Mucosa of descending colon (tissue), 3 donors: ENCODE measurements at regions not wholly inside any gene's neighbourhood (a gene's known extent, or its start where the extent isn't known, plus 50 kb on each side); places are given as distances from the start of the nearest gene placed in this dataset.

ENCODE experiments used
- ATAC-seq: fragments of 200-7000 bp; cut with Tn5 transposase; one replicate; pipeline ENCODE4 v1.9.1; 2020; ENCODE audit warnings: mild to moderate bottlenecking, moderate library complexity
- DNase-seq, 3 donors: peaks; one replicate each; pipeline ENCODE4 v3.0.0-alpha.2; 2020
- H3K36me3 ChIP-seq: fragments of 200-600 bp; one replicate; pipeline ENCODE4 v1.8.0; 2021; ENCODE audit warnings: low read depth, mild to moderate bottlenecking
- H3K4me1 ChIP-seq: fragments of 200-600 bp; one replicate; pipeline ENCODE4 v1.8.0; 2021; ENCODE audit warnings: low read depth, mild to moderate bottlenecking
- H3K4me3 ChIP-seq: fragments of 200-600 bp; one replicate; pipeline ENCODE4 v1.8.0; 2021; ENCODE audit warnings: mild to moderate bottlenecking
- H3K9me3 ChIP-seq: fragments of 200-600 bp; one replicate; pipeline ENCODE4 v1.8.0; 2021; ENCODE audit warnings: mild to moderate bottlenecking
- CTCF ChIP-seq: fragments of 200-600 bp; IDR thresholded peaks from one replicate; pipeline ENCODE4 v1.8.0; 2022; ENCODE audit warnings: antibody characterized with exemption, mild to moderate bottlenecking
- intact Hi-C, 2 donors: fragments of 100-400 bp; cut with DNase I in 1 of 2; cut with micrococcal nuclease in 1 of 2; formaldehyde crosslinking; loops; one replicate each; pipeline versions ENCODE4 v1.11.0 to v1.11.1; 2022; cut with DNase I, micrococcal nuclease
- donor health status: DM: no; HTN: no; CAD: no; lungs with moderate emphysema.
- donor health status: DM: no; HTN: no; CAD: no.
- donor health status: DM: no; HTN: yes; CAD: no.

GRCh38 chr2:196307775-196308305 lies 136.5 kb upstream of the STK17B start:
- intact Hi-C loops: loop anchor here in 1 of 2 donors (5.0 kb wide), 1 partner anchor 44 kb away; no protein-coding TSS in a partner anchor
- no peaks in the 10 kb centered on the region for H3K4me1 ChIP-seq
- ATAC-seq (no peak), DNase-seq (no peak)
- H3K36me3 ChIP-seq: no peaks in the 10 kb centered on the region
- no peaks in the 10 kb centered on the region for H3K9me3 ChIP-seq
- TF ChIP-seq CTCF: no peak
- H3K4me3 ChIP-seq: no peak overlapping the region

GRCh38 chr2:196309691-196310090 lies 138.3 kb upstream of the STK17B start:
- no peak overlapping the region for H3K4me3 ChIP-seq
- ATAC-seq (no peak), DNase-seq (no peak)
- intact Hi-C loops: loop anchor here in 1 of 2 donors (5.0 kb wide), 1 partner anchor 43 kb away; no protein-coding TSS in a partner anchor
- TF ChIP-seq CTCF: no peak
- no peaks in the 10 kb centered on the region for H3K36me3 ChIP-seq
- H3K9me3 ChIP-seq: no peaks in the 10 kb centered on the region
- no peaks in the 10 kb centered on the region for H3K4me1 ChIP-seq

GRCh38 chr2:196314157-196314556 lies 142.8 kb upstream of the STK17B start:
- Histone ChIP-seq H3K4me1 (no peaks in the 10 kb centered on the region), H3K4me3 (no peak overlapping the region), H3K9me3 (no peaks in the 10 kb centered on the region), H3K36me3 (no peaks in the 10 kb centered on the region)
- ATAC-seq (no peak), DNase-seq (no peak)
- no peak for TF ChIP-seq CTCF
- intact Hi-C loops: no loop called here

GRCh38 chr2:196314780-196315179 lies 143.4 kb upstream of the STK17B start:
- Histone ChIP-seq H3K36me3 (no peaks in the 10 kb centered on the region), H3K9me3 (no peaks in the 10 kb centered on the region), H3K4me1 (no peaks in the 10 kb centered on the region), H3K4me3 (no peak overlapping the region)
- ATAC-seq (no peak), DNase-seq (no peak)
- TF ChIP-seq CTCF: no peak
- intact Hi-C loops: no loop called here

- no peak for TF ChIP-seq CTCF
- no peak for ATAC-seq
Measured at GRCh38 chr2:196315388-196316049, 144.1 kb upstream of the STK17B start.

More at GRCh38 chr2:196315388-196316049, 144.1 kb upstream of the STK17B start:
- Histone ChIP-seq H3K9me3 (no peaks in the 10 kb centered on the region), H3K36me3 (no peaks in the 10 kb centered on the region), H3K4me1 (no peaks in the 10 kb centered on the region), H3K4me3 (no peak overlapping the region)
- no peak for DNase-seq
- intact Hi-C loops: no loop called here
